Globus pallidus (tissue), 1 donor: ENCODE measurements at regions not wholly inside any gene's neighbourhood (a gene's known extent, or its start where the extent isn't known, plus 50 kb on each side); places are given as distances from the start of the nearest gene placed in this dataset.
"Not testable (repeated sequence)": the region's sequence is repeated elsewhere in the genome, so short reads cannot be mapped to it uniquely, and the experiment has no call there.

Experiments
- DNase-seq: peaks from one replicate; pipeline ENCODE4 v3.0.0-alpha.2; 2015; ENCODE audit warnings: low spot score

DNA sequence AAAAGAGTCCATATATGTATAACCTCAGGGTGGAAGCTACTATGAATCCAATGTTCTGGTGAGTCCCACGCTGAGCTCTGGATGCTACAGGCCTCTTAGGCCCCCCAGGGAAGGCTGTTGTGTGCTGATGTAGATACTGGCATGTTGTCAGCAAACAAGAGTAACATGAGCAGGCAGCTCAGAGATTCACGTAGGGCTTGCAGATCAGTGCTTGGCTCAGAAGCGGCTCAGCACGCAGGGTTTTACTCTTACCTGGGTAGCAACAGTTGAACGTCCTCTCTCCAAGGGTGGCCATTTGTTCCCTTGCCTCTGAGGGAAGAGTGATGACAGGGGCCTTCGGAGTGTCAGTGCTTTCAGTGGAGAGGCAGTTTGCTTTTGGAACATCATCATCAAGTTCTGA is 93.4 kb downstream of the ZFP64 start:
- DNase-seq: no peak

DNA sequence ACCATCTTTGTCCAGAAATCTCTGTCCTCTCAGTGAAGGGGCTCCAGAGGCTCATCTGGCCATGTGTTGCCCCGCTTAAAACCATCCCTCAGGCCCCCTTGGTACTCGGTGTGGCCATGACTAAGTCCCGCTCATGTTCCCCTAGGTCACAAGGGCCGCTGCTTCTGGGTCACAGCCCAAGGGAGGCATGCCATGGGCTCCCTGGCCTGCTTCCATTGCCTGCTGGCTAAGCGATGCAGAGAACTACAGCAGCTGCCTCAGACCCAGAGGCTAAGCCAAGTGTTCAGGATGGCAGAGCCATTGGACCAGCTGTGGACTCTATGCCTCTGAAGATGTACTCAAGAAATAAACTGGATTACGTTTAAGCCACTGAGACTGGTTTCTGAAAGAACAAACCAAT is 95.5 kb downstream of the ZFP64 start:
- DNase-seq: peak; percentile 27

DNA sequence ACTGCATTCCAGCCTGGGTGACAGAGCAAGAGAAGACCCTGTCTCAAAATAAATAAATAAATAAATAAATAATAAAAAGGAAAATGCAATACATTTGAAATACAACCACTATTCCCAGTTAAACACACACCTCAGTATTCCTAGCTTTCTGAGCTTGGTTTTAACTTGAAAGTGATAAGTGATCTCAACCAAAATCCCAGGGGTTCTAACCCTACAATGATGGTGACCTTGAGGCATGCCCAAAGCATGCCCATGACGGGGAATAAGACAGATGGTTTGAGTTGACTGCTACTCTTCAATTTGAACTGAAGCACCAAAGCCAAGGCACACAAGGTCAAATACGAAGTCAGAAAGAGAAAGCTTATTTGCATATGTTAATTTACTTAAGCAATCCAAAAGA is 96.9 kb downstream of the ZFP64 start:
- no peak for DNase-seq

DNA sequence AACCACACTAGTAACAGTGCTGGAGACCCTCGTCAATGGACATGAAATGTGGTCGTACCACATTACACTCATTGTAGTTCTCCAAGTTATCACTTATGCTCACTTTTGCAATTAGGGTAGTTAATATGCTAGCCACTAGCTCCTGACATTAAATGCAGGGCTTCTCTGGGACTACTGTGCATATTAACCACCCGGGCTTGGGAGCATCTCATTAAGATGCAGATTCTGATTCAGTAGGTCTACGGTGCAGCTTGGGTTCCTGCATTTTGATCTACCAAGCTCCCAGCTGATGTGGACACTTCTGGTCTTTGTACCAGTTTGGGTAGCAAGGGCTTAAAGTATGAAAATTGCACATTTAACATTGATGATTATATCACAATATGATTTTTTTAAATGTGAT is 98.0 kb downstream of the ZFP64 start:
- no peak for DNase-seq

DNA sequence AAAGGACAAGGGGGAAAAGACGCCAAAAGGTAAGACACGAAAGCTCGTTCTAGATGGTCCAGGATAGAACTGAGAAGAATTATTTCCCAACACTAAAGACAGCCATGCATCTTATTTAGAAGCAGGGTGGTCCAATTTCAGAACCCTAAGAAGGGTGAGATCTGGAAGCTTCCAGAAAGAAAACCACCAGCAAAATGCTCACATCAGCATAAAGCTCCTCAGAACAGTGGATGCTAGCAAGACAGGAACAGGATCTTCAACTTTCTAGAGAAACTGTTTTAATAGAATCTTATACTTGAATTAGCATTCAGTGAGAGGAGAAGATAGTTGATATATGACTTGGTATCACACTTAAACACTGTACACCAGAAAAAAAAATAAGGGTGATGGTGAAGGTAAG is 101.5 kb downstream of the ZFP64 start:
- no peak for DNase-seq

DNA sequence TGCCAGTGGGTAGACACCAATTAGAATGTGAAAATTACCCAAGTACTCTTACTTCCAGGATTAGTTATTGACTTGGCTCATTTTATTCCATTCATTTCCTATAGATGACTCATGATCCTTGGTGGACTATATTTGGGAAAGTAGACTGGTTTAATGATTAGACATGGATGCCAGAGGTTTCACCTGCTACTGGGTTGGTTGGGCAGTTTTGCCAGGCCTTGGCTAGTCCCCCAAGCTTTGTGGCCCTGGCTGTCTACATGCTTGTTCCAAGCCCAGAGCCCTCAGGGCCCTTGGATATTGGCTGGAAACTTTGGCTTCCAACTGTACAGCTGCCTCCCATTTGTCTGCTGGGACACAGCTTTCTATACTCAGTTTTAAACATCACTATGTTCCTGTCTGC is 104.1 kb downstream of the ZFP64 start:
- DNase-seq: no peak

DNA sequence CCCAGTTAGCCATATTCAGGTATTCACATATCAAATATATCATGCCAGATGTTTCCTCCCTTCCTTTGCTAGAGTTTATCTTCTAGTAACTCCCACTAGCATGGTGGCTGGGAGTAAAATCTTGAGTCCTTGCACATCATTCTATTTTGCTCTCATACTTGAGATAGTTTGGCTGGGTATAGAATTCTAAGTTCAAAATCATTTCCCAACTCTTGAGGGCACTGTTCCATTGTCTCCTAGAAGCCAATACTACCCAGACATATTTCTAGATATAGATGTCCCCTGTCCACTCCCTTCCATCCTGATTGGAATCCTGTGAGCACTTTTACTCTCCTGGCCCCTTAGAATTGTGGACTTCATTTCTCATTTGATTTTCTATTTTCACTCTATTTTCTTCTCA is 104.7 kb downstream of the ZFP64 start:
- no peak for DNase-seq

DNA sequence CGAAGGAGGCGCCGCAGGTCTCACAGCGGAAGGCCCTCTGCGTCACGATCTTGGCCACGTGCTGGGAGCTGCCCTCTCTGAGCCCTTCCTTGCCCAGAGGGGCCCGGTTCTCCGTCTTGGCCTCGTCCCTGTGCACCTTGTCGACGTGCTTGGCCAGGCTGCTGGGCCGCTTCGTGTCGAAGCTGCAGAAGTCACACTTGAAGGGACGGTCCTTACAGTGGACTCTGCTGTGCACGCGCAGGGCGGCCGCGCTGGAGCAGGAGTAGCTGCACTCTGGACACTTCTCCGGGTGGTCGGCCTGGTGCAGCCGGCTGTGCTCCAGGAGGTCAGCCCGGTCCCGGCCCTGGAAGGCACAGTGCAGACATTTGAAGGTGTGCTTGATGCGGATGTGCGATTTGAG is 106.9 kb downstream of the ZFP64 start:
- DNase-seq: no peak

DNA sequence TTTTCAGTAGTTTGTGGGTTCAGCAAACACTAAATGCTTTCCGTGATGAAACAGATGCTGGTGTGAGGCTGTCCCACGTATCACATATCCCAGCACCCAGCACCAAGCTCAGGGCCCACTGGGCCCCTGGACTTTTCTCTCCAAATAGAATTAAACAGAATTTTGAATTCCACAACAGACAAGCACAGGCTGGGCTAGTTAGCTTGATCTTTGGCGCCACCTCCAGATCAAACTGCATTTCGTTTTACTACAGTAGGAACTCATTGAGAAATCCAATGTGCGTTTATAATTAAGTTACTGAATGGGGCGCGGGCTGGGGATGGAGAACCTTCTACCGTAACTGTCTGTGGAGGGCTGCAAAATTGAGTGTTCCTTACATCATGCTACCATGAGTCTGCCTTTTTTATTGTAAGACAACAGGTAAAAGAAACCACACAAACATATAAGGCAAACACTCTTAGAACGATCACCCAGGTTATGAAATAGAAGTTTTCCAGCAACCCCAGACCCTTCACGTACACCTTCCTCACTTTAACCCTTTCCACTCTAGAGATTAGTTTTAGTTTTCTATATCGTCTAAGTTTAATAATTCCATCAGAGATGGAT is 107.8 kb downstream of the ZFP64 start:
- peak; percentile 42 for DNase-seq

DNA sequence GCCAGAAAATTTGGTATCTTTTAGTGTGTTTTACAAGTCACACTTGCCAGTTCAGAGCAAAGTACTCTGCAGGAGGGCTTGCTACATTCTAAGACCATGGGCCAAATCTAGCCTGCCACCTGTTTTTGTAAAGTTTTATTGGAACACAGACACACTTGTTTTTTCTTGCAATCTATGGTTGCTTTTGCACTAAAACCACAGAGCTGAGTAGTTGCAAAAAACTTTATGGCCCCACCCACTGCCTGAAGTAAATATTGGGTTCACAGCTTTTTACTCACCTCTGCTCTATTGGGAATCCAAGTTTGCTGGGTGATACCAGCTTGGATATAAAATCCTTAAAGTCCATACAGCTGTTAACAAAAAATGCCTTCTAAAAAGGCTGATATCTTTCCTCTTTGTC is 109.0 kb downstream of the ZFP64 start:
- DNase-seq: no peak

DNA sequence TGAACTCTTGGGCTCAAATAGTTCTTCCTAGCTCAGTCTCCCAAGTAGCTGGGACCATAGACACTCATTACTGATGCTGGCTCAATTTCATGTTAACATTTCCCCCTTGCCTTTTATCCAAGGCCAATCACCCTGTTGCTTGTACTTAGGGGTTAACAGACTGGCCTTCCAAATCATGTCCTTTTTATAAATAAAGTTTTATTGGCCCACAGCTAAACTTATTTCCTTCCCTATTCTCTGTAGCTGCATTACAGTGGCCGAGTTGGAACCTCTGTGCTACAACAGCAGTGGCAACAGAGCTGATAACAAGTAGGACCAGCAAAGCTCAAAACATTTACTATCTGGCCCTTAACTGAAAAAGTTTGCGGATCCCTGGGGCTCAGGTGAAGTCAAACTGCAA is 109.8 kb downstream of the ZFP64 start:
- DNase-seq: no peak

DNA sequence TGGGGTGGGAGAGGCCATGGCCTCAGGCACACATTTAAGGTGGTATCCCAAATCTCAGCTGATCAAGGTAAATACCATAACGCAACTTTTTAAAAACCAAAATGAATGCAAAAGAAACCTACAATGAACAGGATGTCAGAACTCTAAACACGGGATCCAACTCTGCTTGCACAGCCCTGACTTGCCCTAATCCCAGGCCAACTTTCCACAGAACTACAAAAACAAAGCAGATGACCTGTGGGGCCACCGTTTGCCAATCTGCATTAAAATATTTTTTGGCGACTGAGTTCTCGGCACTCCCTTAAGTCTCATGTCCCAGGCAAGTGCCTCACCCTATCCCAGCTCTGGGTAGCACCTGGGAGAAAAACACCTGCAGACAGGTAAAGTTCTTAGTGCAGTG is 110.5 kb downstream of the ZFP64 start:
- DNase-seq: no peak

DNA sequence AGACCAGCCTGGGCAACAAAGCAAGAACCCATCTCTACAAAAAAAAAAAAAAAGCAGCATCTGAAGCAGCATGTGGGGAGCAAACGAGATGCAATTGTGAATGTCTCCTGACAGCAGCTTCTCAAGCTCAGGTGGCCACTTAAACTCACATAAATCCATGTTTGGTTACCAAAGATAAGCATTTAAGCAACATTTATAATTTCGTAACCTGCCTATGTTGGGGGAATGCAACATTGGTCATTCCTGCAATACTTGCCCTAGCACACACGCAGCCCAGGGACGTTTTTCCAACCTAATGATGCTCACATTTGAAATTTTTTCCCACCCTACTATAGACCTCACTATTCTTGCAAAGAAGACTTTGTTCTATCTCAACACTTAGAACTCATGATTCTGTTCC is 113.3 kb downstream of the ZFP64 start:
- no peak for DNase-seq

DNA sequence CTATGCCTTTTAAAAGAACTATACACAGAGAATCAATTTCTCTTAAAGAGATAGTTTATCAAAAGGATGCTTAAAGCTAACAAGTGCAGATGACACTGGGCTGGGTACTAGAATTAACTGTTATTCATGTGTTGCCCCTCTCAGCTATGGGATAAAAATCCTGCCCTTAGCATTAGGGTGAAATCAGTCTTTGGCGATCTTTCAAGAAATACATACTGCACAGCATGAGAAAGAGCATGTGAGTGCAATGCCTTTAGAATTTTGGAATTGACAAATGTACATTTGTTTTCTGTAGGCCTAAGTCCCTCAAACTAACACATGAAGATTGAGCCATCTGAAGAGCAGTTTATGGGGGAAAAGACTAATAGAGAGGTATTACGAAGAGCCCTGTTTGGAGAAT is 115.4 kb downstream of the ZFP64 start:
- no peak for DNase-seq

DNA sequence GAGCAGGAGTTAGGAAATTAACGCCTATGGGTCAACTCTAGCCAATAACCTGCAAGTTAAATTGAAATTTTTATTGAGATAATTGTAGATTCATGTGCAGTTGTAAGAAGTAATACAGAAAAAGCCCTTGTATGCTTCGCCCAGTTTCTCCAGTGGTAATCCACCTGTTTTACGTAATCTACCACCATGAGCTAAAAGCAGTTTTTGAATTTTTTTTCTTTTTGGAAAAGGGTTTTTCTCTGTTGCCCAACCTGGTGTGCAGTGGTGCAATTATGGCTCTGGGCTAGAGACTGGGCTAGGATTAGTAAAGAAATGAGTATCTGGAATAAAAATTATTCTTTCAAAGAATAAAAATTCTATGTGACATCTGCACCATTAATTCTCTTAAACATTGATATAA is 116.2 kb downstream of the ZFP64 start:
- DNase-seq: no peak

DNA sequence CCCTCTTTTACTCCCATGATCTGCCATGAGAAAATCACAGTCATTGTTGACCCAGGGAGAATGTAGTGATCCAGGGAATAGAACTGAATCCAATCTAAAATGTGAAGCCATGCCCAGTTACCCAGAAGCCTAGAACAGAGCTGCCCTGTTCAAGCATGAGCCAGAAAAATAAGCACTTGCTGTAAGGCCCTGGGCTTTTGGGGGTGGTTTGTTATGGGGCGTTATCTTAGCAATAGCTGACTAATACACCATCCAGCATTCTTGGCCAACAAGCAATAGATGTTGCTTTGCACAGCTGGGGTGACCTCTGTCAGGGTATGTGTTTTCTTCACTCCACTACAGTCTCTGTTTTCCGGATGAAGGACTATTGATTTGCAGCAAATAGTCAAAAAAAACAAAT is 120.4 kb downstream of the ZFP64 start:
- no peak for DNase-seq

DNA sequence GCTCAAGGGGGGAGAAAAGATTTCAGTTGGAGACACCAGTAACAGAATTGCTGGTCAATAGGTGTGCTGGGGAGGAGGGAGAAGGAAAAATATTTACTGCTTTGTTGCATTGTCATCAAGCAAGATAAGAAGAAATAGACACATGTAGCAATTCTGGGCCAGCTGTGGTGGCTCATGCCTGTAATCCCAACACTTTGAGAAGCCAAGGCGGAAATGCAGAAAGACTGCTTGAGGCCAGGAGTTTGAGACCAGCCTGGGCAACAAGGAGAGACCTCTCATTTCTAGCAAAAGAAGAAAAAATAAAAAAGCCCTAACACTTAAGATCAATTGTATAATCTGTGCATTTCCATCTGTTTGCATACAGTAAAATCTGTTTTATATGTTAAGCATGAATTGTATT is 126.6 kb downstream of the ZFP64 start:
- DNase-seq: no peak

DNA sequence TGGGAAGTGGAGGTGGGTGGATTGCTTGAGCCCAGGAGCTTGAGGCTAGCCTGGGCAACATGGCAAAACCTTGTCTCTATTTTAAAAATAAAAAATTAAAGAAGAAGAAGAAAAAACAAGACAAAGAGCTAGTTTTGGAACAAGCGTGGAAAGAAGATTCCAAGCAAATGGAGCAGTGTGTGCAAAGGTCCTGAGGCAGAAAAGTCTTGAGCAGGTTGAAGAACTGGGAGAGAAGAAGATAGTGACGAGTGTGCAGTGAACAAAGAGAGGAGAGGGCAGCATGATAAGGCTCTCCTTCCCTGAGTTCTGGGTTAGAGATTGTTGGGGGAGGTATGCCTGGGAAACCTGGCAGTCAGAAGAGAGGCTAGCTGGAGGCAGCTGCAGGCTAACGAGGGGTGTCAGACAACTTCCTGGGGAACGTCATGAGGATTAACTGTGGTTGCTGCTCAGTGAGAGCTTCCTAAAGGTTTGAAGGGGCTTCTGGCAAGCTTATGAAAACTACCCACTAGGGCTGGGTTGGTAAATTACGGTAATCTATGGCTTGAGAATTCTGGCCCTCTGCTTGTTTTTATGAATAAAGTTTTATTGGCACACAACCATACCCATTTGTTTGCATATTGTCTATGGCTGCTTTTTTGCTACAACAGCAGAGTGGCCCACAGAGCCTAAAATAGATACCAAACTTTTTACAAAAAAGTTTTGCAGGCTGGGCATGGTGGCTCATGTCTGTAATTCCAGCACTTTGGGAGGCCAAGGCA is 128.9 kb downstream of the ZFP64 start:
- DNase-seq: no peak

DNA sequence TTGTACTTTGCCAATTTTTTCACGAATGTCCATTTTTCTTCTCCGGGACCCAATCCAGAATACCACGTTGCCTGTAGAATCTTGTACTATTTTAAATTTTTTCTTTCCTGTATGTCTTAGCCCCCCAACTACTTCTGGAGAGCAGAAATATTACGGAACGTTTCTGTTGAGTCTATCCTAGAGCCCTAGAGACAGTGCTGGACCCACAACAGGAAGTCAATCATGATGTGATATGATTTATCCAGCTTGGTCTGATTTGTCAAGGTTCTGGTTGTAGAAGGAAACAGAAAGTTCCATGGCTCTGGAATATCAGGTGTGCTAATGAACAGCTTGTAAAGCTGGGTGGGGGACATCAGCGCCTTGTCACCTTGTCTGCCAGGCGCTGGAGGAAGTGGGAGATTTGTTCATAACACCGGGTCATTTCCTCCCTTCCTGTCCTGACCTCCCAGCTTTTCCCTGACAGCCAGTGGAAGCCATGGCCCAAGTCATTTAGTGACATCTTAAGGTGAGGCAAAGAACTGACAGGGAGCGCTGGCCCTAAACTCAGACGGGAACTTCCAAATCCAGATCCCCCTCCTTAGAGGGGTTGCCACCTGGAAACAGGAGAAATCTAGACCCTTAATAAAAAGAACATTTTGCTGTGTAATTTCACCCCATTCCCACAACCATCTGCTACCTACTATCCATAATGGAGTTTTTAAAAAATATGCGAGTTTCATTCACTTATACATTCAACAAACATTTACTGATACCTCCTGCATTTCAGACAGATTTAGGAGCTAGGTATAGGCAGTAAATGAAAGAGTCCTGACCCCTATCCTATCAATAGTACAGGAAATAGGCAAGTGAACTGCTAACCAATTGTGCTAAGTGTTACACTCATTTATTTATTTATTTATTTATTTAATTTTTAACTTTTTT is 130.5 kb downstream of the ZFP64 start:
- DNase-seq: no peak

DNA sequence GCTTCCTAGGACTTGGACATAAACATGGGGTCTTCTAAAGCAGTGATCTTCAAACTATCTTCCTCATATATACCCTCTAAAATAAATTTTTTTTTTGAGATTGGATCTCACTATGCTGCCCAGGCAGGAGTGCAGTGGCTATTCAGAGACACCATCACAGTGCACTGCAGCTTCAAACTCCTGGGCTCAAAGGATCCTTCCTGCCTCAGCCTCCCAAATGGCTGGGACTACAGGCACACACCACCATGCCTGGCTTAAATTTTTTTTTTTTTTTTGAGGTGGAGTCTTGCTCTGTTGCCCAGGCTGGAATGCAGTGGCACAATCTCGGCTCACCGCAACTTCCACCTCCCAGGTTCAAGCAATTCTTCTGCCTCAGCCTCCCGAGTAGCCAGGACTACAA is 134.4 kb downstream of the ZFP64 start:
- DNase-seq: not testable (repeated sequence)

DNA sequence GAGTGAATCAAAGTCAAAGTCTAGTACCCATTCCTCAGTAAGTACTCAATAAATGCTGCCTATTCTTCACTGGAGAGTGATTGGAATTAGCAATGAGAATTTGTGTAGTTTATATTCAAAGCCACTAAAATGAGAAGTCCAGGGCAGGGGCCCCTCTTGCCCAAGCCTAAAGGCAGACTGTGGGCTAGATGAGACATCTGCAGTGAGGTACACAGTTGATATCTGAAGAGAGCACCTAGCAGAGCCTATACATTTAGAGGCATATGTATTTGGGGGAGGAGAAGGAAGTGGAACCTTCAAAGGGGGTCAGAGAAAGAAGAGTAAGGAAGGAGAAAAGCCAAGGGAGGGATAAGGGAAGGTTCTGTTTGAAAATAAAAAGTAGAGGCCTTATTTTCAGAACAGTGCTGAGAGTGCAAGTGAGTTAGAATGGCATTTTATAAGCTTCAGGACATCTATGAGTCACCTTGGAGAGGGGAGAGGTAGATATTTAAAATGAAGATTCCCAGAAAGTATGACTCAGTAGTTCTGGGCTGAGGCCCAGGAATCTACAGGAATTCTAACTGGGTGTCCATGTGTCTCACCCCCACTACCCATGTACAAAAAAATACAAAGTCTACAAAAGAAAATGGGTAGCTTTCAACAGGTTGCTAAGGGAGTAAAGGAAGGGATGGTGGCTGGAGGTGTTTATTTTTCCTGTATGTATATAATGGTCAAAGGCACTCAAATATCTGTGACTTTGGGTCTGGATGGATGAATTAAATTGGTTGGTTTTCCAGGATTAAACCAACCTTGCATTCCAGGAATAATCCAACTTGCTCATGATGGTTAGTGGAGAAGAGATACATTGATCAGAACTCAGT is 135.1 kb downstream of the ZFP64 start:
- DNase-seq: no peak

DNA sequence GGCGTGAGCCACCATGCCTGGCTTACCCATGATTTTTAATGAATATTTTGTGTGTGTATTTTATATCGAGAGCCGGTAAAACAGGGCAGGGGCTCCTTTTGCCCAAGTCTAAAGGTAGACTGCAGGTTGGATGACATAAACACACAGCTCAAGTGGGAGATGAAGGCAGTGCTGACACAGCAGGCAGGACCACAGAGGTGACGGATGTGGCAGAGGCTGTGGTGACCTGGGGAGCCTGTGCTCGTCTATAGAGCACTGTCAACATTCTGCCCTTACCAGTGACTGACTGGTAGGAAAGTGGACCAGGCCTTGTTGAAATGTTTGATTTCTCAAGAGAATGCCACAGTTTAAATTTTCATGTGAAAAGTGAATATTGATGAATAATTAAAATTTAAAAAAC is 137.5 kb downstream of the ZFP64 start:
- no peak for DNase-seq
